ENCODE measurements at regions not wholly inside any gene's neighbourhood (a gene's known extent, or its start where the extent isn't known, plus 50 kb on each side); places are given as distances from the start of the nearest gene placed in this dataset.
"Not testable (repeated sequence)": the region's sequence is repeated elsewhere in the genome, so short reads cannot be mapped to it uniquely, and the experiment has no call there.

- H3K4me3 ChIP-seq; H3K27ac ChIP-seq; H3K4me1 ChIP-seq; intact Hi-C loops (cut with DNase I); H3K36me3 ChIP-seq; DNase-seq; H3K27me3 ChIP-seq; H3K9me3 ChIP-seq: not testable (repeated sequence)
- peak; percentile 5 for ATAC-seq
Measured at GRCh38 chr15:84155792-84156587, 79.6 kb upstream of the GOLGA6L4 start.

GRCh38 chr15:84156588-84156840, 79.1 kb upstream of the GOLGA6L4 start:
- H3K9me3 ChIP-seq; ATAC-seq; H3K27me3 ChIP-seq; H3K4me3 ChIP-seq; H3K4me1 ChIP-seq; DNase-seq; H3K36me3 ChIP-seq; intact Hi-C loops (cut with DNase I); H3K27ac ChIP-seq: not testable (repeated sequence)

GRCh38 chr15:84157056-84157632, 78.4 kb upstream of the GOLGA6L4 start:
- H3K4me1 ChIP-seq; intact Hi-C loops (cut with DNase I); H3K27ac ChIP-seq; H3K27me3 ChIP-seq; DNase-seq; ATAC-seq; H3K4me3 ChIP-seq; H3K9me3 ChIP-seq; H3K36me3 ChIP-seq: not testable (repeated sequence)

GRCh38 chr15:84157857-84158256, 77.7 kb upstream of the GOLGA6L4 start:
- H3K27ac ChIP-seq; intact Hi-C loops (cut with DNase I); H3K4me1 ChIP-seq; H3K4me3 ChIP-seq; H3K36me3 ChIP-seq; ATAC-seq; DNase-seq; H3K9me3 ChIP-seq; H3K27me3 ChIP-seq: not testable (repeated sequence)

GRCh38 chr15:84159346-84160269, 76.0 kb upstream of the GOLGA6L4 start:
- H3K9me3 ChIP-seq; intact Hi-C loops (cut with DNase I); H3K36me3 ChIP-seq; ATAC-seq; DNase-seq; H3K27ac ChIP-seq; H3K27me3 ChIP-seq; H3K4me1 ChIP-seq; H3K4me3 ChIP-seq: not testable (repeated sequence)

- intact Hi-C loops (cut with DNase I); H3K4me1 ChIP-seq; H3K27me3 ChIP-seq; H3K4me3 ChIP-seq; H3K36me3 ChIP-seq; DNase-seq; H3K27ac ChIP-seq; H3K9me3 ChIP-seq: not testable (repeated sequence)
- peak; percentile 48 for ATAC-seq
Measured at GRCh38 chr15:84164423-84165292, 70.9 kb upstream of the GOLGA6L4 start.

GRCh38 chr15:84170029-84170428, 65.5 kb upstream of the GOLGA6L4 start:
- H3K36me3 ChIP-seq; ATAC-seq; H3K9me3 ChIP-seq; intact Hi-C loops (cut with DNase I); H3K4me1 ChIP-seq; H3K27ac ChIP-seq; H3K27me3 ChIP-seq; DNase-seq; H3K4me3 ChIP-seq: not testable (repeated sequence)

- intact Hi-C loops (cut with DNase I); ATAC-seq; H3K4me1 ChIP-seq; H3K4me3 ChIP-seq; H3K27ac ChIP-seq; H3K27me3 ChIP-seq; H3K36me3 ChIP-seq; H3K9me3 ChIP-seq: not testable (repeated sequence)
- DNase-seq = peak; percentile 31
Measured at GRCh38 chr15:84173231-84173610, 62.4 kb upstream of the GOLGA6L4 start.
